PFSK-1 (cell line): ENCODE measurements at regions not wholly inside any gene's neighbourhood (a gene's known extent, or its start where the extent isn't known, plus 50 kb on each side); places are given as distances from the start of the nearest gene placed in this dataset.

Source experiments
- FOXP2 ChIP-seq: optimal IDR thresholded peaks from 2 replicates; pipeline ENCODE3; 2011; ENCODE audit warnings: borderline replicate concordance, control low read depth, inconsistent platforms; ENCODE audit not compliant: insufficient read depth; ENCODE audit errors: extremely low read length, extremely low read depth
- POLR2AphosphoS5 ChIP-seq: IDR thresholded peaks from 2 replicates; pipeline ENCODE4 v1.6.1; 2012; ENCODE audit warnings: low read depth, mild to moderate bottlenecking, control low read depth, low read length, moderate library complexity
- SIN3A ChIP-seq: IDR thresholded peaks from 2 replicates; pipeline ENCODE4 v1.6.1; 2012; ENCODE audit warnings: mild to moderate bottlenecking, low read length, moderate library complexity, borderline replicate concordance; ENCODE audit not compliant: insufficient read depth
- TAF1 ChIP-seq: IDR thresholded peaks from 2 replicates; pipeline ENCODE4 v1.6.1; 2012; ENCODE audit warnings: low read length, control low read depth, borderline replicate concordance; ENCODE audit not compliant: insufficient read depth
- TF ChIP-seq, protein P1 (sequence below), 2 experiments: IDR thresholded peaks; 2 replicates each; pipeline versions ENCODE4 v1.6.1 to v1.8.0; 2011 to 2012; ENCODE audit warnings: low read depth in 2 of 2, low read length in 2 of 2, control low read depth in 1 of 2, inconsistent platforms in 1 of 2, mild to moderate bottlenecking in 1 of 2, moderate library complexity in 1 of 2; ENCODE audit not compliant: insufficient read depth in 1 of 2

DNA sequence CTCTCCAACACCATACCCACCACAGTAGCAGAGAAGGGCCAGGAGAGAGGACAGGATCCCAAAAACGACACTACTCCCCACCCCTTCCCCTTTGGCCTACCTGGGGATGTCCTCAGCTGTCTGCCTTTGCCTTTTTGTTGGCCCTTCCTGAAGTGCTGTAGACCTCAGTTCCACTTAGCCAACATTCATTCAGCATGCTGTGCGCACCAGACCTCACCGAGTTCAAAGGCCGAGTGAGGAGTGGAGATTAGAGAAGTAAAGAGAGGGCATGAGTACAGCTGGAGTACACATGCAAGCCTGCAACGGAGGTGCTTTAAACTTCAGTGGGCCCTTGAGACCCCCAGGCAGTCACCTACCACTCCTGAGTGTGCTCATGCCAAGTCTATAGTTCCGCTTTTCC lies 99.0 kb downstream of the TEX26 start:
- TF ChIP-seq, protein P1, sequence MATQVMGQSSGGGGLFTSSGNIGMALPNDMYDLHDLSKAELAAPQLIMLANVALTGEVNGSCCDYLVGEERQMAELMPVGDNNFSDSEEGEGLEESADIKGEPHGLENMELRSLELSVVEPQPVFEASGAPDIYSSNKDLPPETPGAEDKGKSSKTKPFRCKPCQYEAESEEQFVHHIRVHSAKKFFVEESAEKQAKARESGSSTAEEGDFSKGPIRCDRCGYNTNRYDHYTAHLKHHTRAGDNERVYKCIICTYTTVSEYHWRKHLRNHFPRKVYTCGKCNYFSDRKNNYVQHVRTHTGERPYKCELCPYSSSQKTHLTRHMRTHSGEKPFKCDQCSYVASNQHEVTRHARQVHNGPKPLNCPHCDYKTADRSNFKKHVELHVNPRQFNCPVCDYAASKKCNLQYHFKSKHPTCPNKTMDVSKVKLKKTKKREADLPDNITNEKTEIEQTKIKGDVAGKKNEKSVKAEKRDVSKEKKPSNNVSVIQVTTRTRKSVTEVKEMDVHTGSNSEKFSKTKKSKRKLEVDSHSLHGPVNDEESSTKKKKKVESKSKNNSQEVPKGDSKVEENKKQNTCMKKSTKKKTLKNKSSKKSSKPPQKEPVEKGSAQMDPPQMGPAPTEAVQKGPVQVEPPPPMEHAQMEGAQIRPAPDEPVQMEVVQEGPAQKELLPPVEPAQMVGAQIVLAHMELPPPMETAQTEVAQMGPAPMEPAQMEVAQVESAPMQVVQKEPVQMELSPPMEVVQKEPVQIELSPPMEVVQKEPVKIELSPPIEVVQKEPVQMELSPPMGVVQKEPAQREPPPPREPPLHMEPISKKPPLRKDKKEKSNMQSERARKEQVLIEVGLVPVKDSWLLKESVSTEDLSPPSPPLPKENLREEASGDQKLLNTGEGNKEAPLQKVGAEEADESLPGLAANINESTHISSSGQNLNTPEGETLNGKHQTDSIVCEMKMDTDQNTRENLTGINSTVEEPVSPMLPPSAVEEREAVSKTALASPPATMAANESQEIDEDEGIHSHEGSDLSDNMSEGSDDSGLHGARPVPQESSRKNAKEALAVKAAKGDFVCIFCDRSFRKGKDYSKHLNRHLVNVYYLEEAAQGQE (IDR thresholded peaks at IDR 0.05; ENCODE audit: insufficient read depth in 1 of 2, low read depth in 2 of 2, low read length in 2 of 2), result no peak
- TF ChIP-seq TAF1 (no peak), FOXP2 (no peak), SIN3A (no peak), POLR2AphosphoS5 (no peak)

DNA sequence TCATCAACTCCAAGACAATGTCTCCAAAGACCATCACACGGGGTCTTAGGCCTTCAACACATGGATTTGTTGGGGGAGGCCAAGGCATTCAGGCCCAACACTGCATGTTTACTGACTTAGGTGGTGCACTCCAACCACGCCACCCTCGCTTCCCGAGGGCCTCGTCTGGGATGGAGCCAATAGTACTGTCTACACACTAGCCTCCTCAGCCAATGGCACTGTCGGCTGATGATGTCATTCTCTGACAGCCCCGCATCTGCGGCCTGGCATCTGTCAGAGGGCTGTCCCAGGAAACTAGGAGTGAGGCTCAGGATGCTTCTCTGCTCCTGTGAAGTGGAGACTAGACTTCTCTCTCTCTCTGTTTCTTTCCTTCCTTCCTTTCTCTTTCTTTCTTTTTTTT lies 96.6 kb downstream of the TEX26 start:
- TF ChIP-seq POLR2AphosphoS5, result no peak
- no peak for TF ChIP-seq FOXP2
- TF ChIP-seq TAF1, result no peak
- TF ChIP-seq, protein P1 (IDR thresholded peaks at IDR 0.05; ENCODE audit: insufficient read depth in 1 of 2, low read depth in 2 of 2, low read length in 2 of 2), result no peak
- TF ChIP-seq SIN3A, result no peak

DNA sequence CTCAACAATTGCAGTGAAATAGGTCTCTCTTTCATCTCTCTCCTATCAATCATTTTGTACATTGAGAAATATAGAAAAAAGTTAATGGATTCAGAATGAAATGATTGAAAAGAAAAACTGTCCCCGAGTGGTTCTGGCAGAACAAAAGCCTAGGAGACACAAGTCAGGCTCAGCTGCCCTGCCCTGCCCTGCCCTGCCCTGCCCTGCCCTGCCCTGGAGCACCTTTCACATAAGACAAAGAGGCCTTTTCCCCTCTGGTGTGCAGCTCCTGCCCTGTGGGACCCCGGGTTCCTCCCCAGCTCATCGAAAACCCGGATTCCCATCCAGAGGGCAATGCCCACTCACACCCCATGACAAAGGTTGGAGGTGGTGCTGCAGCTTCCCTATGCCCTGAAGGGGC lies 94.7 kb downstream of the TEX26 start:
- TF ChIP-seq FOXP2 (no peak), SIN3A (no peak), TAF1 (no peak), POLR2AphosphoS5 (no peak)
- TF ChIP-seq, protein P1 (IDR thresholded peaks at IDR 0.05; ENCODE audit: insufficient read depth in 1 of 2, low read depth in 2 of 2, low read length in 2 of 2), result no peak
